ENCODE measurements at regions not wholly inside any gene's neighbourhood (a gene's known extent, or its start where the extent isn't known, plus 50 kb on each side); places are given as distances from the start of the nearest gene placed in this dataset.

DNA sequence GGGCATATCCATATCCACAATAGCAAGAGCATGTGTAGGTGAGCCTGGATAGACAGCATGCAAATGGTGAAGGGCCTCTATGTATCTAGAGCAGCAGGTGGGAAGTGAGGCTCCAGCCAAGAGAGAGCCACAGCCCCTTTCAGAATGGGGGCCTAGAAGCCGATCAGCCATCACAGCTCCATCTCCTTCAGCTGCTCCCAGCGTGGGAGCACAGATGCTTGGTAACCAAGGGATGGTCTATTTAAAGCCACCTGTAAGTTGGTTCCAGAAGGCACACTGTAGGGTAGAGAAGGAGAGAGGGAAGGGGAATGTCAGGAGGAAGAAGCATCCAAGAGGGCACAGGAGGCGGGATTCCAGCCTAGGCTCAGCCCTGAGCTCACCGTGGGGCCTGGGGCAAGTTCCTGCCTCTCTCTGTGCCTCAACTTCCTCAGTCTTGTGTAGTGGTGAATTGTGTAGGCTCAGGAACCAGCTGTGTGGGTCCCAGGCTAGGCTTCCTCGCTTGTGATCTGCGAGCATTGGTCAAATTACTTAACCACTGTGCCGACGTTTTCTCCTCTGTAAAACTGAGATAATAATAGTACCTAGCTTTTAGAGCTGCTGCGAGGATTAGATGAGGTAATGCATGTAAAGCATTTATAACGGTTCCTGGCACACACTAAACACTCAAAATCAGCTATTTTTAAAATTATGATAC, 122.9 kb upstream of the NAV2 start:
- TF ChIP-seq, protein P1, sequence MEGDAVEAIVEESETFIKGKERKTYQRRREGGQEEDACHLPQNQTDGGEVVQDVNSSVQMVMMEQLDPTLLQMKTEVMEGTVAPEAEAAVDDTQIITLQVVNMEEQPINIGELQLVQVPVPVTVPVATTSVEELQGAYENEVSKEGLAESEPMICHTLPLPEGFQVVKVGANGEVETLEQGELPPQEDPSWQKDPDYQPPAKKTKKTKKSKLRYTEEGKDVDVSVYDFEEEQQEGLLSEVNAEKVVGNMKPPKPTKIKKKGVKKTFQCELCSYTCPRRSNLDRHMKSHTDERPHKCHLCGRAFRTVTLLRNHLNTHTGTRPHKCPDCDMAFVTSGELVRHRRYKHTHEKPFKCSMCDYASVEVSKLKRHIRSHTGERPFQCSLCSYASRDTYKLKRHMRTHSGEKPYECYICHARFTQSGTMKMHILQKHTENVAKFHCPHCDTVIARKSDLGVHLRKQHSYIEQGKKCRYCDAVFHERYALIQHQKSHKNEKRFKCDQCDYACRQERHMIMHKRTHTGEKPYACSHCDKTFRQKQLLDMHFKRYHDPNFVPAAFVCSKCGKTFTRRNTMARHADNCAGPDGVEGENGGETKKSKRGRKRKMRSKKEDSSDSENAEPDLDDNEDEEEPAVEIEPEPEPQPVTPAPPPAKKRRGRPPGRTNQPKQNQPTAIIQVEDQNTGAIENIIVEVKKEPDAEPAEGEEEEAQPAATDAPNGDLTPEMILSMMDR (IDR thresholded peaks at IDR 0.05; ENCODE audit: unreplicated experiment), result no peak
- no peaks in the 10 kb centered on the region for H3K9me3 Mint-ChIP-seq (ENCODE audit: unreplicated experiment)
- no peaks in the 10 kb centered on the region for H3K27me3 Mint-ChIP-seq (ENCODE audit: unreplicated experiment)
- no peak for DNase-seq (ENCODE audit: low spot score)
- no peak overlapping the region for H3K4me3 Mint-ChIP-seq (ENCODE audit: unreplicated experiment)
- H3K4me1 Mint-ChIP-seq (ENCODE audit: unreplicated experiment), result no peaks in the 10 kb centered on the region
- no peak overlapping the region for H3K27ac Mint-ChIP-seq (ENCODE audit: unreplicated experiment)
- H3K36me3 Mint-ChIP-seq (ENCODE audit: low read depth, unreplicated experiment), result no peaks in the 10 kb centered on the region

DNA sequence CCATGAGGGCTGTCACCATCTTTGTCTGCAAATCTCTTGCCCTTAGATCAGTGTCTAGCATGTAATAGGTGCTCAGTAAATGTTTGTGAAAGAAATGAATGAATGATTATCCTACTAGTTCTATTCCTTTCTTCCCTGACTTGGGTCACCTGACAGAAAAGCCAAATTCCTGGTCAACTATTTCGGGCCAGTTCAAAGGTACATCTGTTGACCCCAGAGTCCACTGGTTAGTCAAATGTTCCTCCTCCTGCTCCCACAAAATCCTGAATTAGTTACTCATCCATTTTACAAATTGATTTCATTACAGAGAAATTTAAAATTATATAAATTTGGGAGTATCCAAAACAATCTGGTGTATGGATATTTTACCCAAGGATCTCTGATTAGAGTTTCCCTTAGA, 124.7 kb upstream of the NAV2 start:
- H3K27me3 Mint-ChIP-seq (ENCODE audit: unreplicated experiment), result no peaks in the 10 kb centered on the region
- no peaks in the 10 kb centered on the region for H3K36me3 Mint-ChIP-seq (ENCODE audit: low read depth, unreplicated experiment)
- no peak for DNase-seq (ENCODE audit: low spot score)
- no peaks in the 10 kb centered on the region for H3K4me1 Mint-ChIP-seq (ENCODE audit: unreplicated experiment)
- no peak overlapping the region for H3K4me3 Mint-ChIP-seq (ENCODE audit: unreplicated experiment)
- no peak overlapping the region for H3K27ac Mint-ChIP-seq (ENCODE audit: unreplicated experiment)
- H3K9me3 Mint-ChIP-seq (ENCODE audit: unreplicated experiment), result no peaks in the 10 kb centered on the region
- TF ChIP-seq, protein P1 (IDR thresholded peaks at IDR 0.05; ENCODE audit: unreplicated experiment), result no peak

DNA sequence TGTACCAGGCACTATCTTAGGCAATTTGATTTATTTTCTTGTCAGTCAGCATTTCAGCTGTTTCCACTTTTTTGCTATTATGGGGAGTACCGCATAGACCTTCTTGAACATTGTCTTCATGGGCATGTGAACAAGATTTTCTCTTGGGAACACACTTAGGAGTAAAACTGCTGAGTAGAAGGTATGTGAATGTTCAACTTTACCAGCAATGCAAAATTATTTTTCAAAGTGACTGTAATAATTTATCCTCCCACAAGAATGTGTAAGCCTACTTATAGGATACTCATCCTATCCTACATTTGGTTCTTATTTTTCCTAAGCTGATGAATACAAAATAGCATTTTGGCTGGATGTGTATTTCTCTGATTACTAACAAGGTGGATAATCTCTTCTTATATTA, 132.0 kb upstream of the NAV2 start:
- TF ChIP-seq, protein P1 (IDR thresholded peaks at IDR 0.05; ENCODE audit: unreplicated experiment), result no peak
- H3K4me1 Mint-ChIP-seq (ENCODE audit: unreplicated experiment), result peaks cover 16% of the 10 kb centered on the region
- no peaks in the 10 kb centered on the region for H3K36me3 Mint-ChIP-seq (ENCODE audit: low read depth, unreplicated experiment)
- H3K9me3 Mint-ChIP-seq (ENCODE audit: unreplicated experiment), result no peaks in the 10 kb centered on the region
- no peak for DNase-seq (ENCODE audit: low spot score)
- H3K27me3 Mint-ChIP-seq (ENCODE audit: unreplicated experiment), result peaks cover 2% of the 10 kb centered on the region
- H3K4me3 Mint-ChIP-seq (ENCODE audit: unreplicated experiment), result no peak overlapping the region
- H3K27ac Mint-ChIP-seq (ENCODE audit: unreplicated experiment), result no peak overlapping the region

DNA sequence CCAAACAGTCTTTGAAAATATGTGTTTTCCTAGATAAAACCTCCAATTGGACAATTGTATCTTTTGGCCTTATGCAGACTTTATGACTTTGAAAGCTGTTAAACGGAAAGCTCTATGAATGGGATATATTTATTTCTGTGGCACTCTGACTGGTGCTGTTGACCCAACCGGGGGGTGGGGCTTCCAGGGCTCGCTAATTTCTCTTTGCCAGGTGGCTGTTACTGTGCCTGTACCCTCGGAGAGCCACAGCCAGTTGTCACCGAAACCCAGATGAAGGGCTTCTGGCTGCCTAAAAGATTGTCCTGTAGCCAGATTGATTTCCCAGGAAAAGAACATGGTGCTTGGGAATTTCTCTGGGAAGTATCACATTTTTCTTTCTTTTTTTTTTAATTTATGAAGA, 132.7 kb upstream of the NAV2 start:
- H3K4me1 Mint-ChIP-seq (ENCODE audit: unreplicated experiment), result peaks cover 16% of the 10 kb centered on the region
- H3K36me3 Mint-ChIP-seq (ENCODE audit: low read depth, unreplicated experiment), result no peaks in the 10 kb centered on the region
- H3K27ac Mint-ChIP-seq (ENCODE audit: unreplicated experiment), result no peak overlapping the region
- TF ChIP-seq, protein P1 (IDR thresholded peaks at IDR 0.05; ENCODE audit: unreplicated experiment), result no peak
- peaks cover 2% of the 10 kb centered on the region for H3K27me3 Mint-ChIP-seq (ENCODE audit: unreplicated experiment)
- no peaks in the 10 kb centered on the region for H3K9me3 Mint-ChIP-seq (ENCODE audit: unreplicated experiment)
- DNase-seq (ENCODE audit: low spot score), result no peak
- no peak overlapping the region for H3K4me3 Mint-ChIP-seq (ENCODE audit: unreplicated experiment)

DNA sequence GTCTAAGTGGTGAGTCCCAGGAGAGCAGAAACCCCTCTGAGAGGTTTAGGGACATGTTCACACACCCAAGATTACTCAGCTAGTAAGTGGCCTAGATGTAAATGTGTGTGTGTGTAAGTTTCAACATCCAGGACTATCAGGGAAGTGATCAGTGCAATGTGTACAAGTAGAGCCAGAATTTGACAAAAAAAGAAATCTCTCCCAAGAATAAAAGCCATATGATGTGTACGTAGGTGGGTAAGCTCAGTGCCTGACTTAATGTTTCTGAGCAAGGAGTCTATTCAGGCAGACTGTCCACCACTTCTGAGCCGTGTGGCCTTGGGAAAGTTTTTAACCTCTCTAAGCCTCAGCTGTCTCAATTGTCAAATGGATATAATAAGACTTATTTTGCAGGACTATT, 133.8 kb upstream of the NAV2 start:
- DNase-seq (ENCODE audit: low spot score), result no peak
- H3K27ac Mint-ChIP-seq (ENCODE audit: unreplicated experiment), result no peak overlapping the region

More for the DNA sequence above, 133.8 kb upstream of the NAV2 start:
- Mint-ChIP-seq H3K27me3 (ENCODE audit: unreplicated experiment) (peaks cover 2% of the 10 kb centered on the region), H3K4me1 (ENCODE audit: unreplicated experiment) (peaks cover 16% of the 10 kb centered on the region), H3K4me3 (ENCODE audit: unreplicated experiment) (no peak overlapping the region), H3K9me3 (ENCODE audit: unreplicated experiment) (no peaks in the 10 kb centered on the region), H3K36me3 (ENCODE audit: low read depth, unreplicated experiment) (no peaks in the 10 kb centered on the region)
- TF ChIP-seq, protein P1 (IDR thresholded peaks at IDR 0.05; ENCODE audit: unreplicated experiment), result no peak
